Endodermal cell (in vitro differentiated cells): ENCODE measurements at regions not wholly inside any gene's neighbourhood (a gene's known extent, or its start where the extent isn't known, plus 50 kb on each side); places are given as distances from the start of the nearest gene placed in this dataset.

ENCODE experiments used
- DNase-seq: peaks from one replicate; pipeline ENCODE4 v3.0.0-alpha.2; 2017
- H3K27ac ChIP-seq: 2 replicates; pipeline ENCODE4 v1.5.1; 2013; ENCODE audit warnings: mild to moderate bottlenecking, low read depth, low read length, moderate library complexity
- H3K27me3 ChIP-seq: 2 replicates; pipeline ENCODE4 v1.6.1; 2013; ENCODE audit warnings: mild to moderate bottlenecking, low read length, moderate library complexity; ENCODE audit not compliant: insufficient read depth, control insufficient read depth, poor library complexity, severe bottlenecking
- H3K36me3 ChIP-seq: 2 replicates; pipeline ENCODE4 v1.7.0; 2013; ENCODE audit warnings: mild to moderate bottlenecking, low read length, moderate library complexity; ENCODE audit not compliant: control insufficient read depth, insufficient read depth
- H3K4me1 ChIP-seq: one replicate; pipeline ENCODE4 v1.7.0; 2013; ENCODE audit warnings: low read length; ENCODE audit not compliant: control insufficient read depth, insufficient read depth
- H3K4me3 ChIP-seq: 2 replicates; pipeline ENCODE4 v1.5.1; 2013; ENCODE audit warnings: mild to moderate bottlenecking, low read length, moderate library complexity
- H3K9ac ChIP-seq: 2 replicates; pipeline ENCODE4 v1.6.1; 2013; ENCODE audit warnings: mild to moderate bottlenecking, low read length, moderate library complexity; ENCODE audit not compliant: poor library complexity, severe bottlenecking; ENCODE audit errors: extremely low read depth
- H3K9me3 ChIP-seq: 2 replicates; pipeline ENCODE4 v1.6.1; 2013; ENCODE audit warnings: mild to moderate bottlenecking, low read length, moderate library complexity; ENCODE audit not compliant: control insufficient read depth
- H3K27ac Mint-ChIP-seq: 2 replicates; pipeline ENCODE4 v1.8.0; 2020; ENCODE audit warnings: mixed read lengths
- H3K27me3 Mint-ChIP-seq: 2 replicates; pipeline ENCODE4 v1.8.0; 2021; ENCODE audit warnings: mild to moderate bottlenecking, mixed read lengths; ENCODE audit not compliant: insufficient read depth
- H3K36me3 Mint-ChIP-seq: 2 replicates; pipeline ENCODE4 v1.8.0; 2020; ENCODE audit warnings: low read depth, mixed read lengths
- H3K4me1 Mint-ChIP-seq: 2 replicates; pipeline ENCODE4 v1.8.0; 2020; ENCODE audit warnings: mixed read lengths
- H3K4me3 Mint-ChIP-seq: 2 replicates; pipeline ENCODE4 v1.8.0; 2020; ENCODE audit warnings: mild to moderate bottlenecking, moderate library complexity, mixed read lengths
- H3K9me3 Mint-ChIP-seq: 2 replicates; pipeline ENCODE4 v1.8.0; 2020; ENCODE audit warnings: mild to moderate bottlenecking, mixed read lengths
- CTCF ChIP-seq: fragments of 200-600 bp; sonication (generic); conservative IDR thresholded peaks from 2 replicates; pipeline ENCODE4 v1.5.0; 2021; ENCODE audit warnings: antibody characterized with exemption, mild to moderate bottlenecking
- WGBS, 2 experiments: methylation state at CpG; one replicate each; pipeline versions ENCODE4 v1.1.5 to v1.1.7; 2013; ENCODE audit warnings: missing lambda C conversion rate in 2 of 2, mixed read lengths in 1 of 2; ENCODE audit not compliant: insufficient coverage in 1 of 2, insufficient read length in 1 of 2; 5-methylcytosine and 5-hydroxymethylcytosine counted together

- no peak for DNase-seq
- H3K4me1 Mint-ChIP-seq = no peaks in the 10 kb centered on the region
- no peaks in the 10 kb centered on the region for H3K27me3 ChIP-seq
- peaks cover 26% of the 10 kb centered on the region for H3K9me3 ChIP-seq
- no peaks in the 10 kb centered on the region for H3K36me3 Mint-ChIP-seq
- no peaks in the 10 kb centered on the region for H3K27me3 Mint-ChIP-seq
- no peaks in the 10 kb centered on the region for H3K4me1 ChIP-seq
- H3K9me3 Mint-ChIP-seq = peaks cover 35% of the 10 kb centered on the region
- 52 to 91% methylated on average over 1 to 2 of the region's 2 CpGs for WGBS, 2 experiments
- TF ChIP-seq CTCF = no peak
- no peak overlapping the region for H3K4me3 ChIP-seq
- H3K4me3 Mint-ChIP-seq = no peak overlapping the region
- H3K9ac ChIP-seq = no peak overlapping the region
- no peak overlapping the region for H3K27ac ChIP-seq
- no peaks in the 10 kb centered on the region for H3K36me3 ChIP-seq
- H3K27ac Mint-ChIP-seq = no peak overlapping the region
These were observed 83.3 kb downstream of the ETS2 start for GRCh38 chr21:38888991-38889561.

GRCh38 chr21:38887749-38888148, 82.0 kb downstream of the ETS2 start:
- Histone ChIP-seq H3K4me1 (no peaks in the 10 kb centered on the region), H3K9me3 (peaks cover 34% of the 10 kb centered on the region), H3K9ac (no peak overlapping the region), H3K4me3 (no peak overlapping the region), H3K36me3 (no peaks in the 10 kb centered on the region), H3K27ac (no peak overlapping the region), H3K27me3 (no peaks in the 10 kb centered on the region)
- Mint-ChIP-seq H3K4me3 (no peak overlapping the region), H3K9me3 (peaks cover 44% of the 10 kb centered on the region), H3K27ac (no peak overlapping the region), H3K4me1 (no peaks in the 10 kb centered on the region), H3K27me3 (no peaks in the 10 kb centered on the region), H3K36me3 (no peaks in the 10 kb centered on the region)
- DNase-seq = no peak
- TF ChIP-seq CTCF = no peak
- 96% methylated on average over 2 of the region's 2 CpGs; no CpG with 5 or more reads in 1 of the 2 experiments for WGBS, 2 experiments

GRCh38 chr21:38887062-38887686, 81.4 kb downstream of the ETS2 start:
- Histone ChIP-seq H3K9me3 (peaks cover 28% of the 10 kb centered on the region), H3K36me3 (no peaks in the 10 kb centered on the region), H3K9ac (no peak overlapping the region), H3K27ac (no peak overlapping the region), H3K27me3 (no peaks in the 10 kb centered on the region), H3K4me1 (no peaks in the 10 kb centered on the region), H3K4me3 (no peak overlapping the region)
- H3K36me3 Mint-ChIP-seq = no peaks in the 10 kb centered on the region
- H3K4me1 Mint-ChIP-seq = no peaks in the 10 kb centered on the region
- 92 to 100% methylated on average over 2 to 5 of the region's 5 CpGs for WGBS, 2 experiments
- no peaks in the 10 kb centered on the region for H3K27me3 Mint-ChIP-seq
- no peak for TF ChIP-seq CTCF
- no peak overlapping the region for H3K4me3 Mint-ChIP-seq
- H3K27ac Mint-ChIP-seq = no peak overlapping the region
- DNase-seq = no peak
- peaks cover 45% of the 10 kb centered on the region for H3K9me3 Mint-ChIP-seq
